ENCODE measurements at regions not wholly inside any gene's neighbourhood (a gene's known extent, or its start where the extent isn't known, plus 50 kb on each side); places are given as distances from the start of the nearest gene placed in this dataset.
A peak's percentile ranks its signal among the peaks of the same experiment; 100 is the strongest.

- no peaks in the 10 kb centered on the region for H3K36me3 ChIP-seq (ENCODE audit: control insufficient read depth, insufficient read depth, low read length)
- H3K79me2 ChIP-seq (ENCODE audit: control insufficient read depth, insufficient read depth, low read length) = no peaks in the 10 kb centered on the region
- no peak overlapping the region for H3K27ac ChIP-seq (ENCODE audit: extremely low read depth, low read depth, low read length)
- no peaks in the 10 kb centered on the region for H3K9me3 ChIP-seq (replicated peaks; ENCODE audit: control insufficient read depth, insufficient read depth, low read depth, low read length)
- no peak overlapping the region for H3K4me3 ChIP-seq
- H3K4me1 ChIP-seq (replicated peaks in 1 of 2; ENCODE audit: control insufficient read depth in 2 of 2, insufficient read depth in 2 of 2, low read length in 2 of 2) = no peaks in the 10 kb centered on the region
- intact Hi-C loops (cut with micrococcal nuclease) (loop anchor here (5.0 kb wide), 1 partner anchor 256 kb away; no protein-coding TSS in a partner anchor), in situ Hi-C loops (cut with MboI) (no loop called here)
- CTCF ChIA-PET (ENCODE audit: low intra/inter-chr PET ratio) = interaction anchor here (0.6 to 0.7 kb wide), 2 partner anchors 113 to 276 kb away, joined by 3 to 4 read pairs; no protein-coding TSS in a partner anchor
- H4K20me1 ChIP-seq (replicated peaks; ENCODE audit: control insufficient read depth, insufficient read depth, low read length) = no peaks in the 10 kb centered on the region
- ATAC-seq (peak; percentile 77), FAIRE-seq (peak; percentile 81), DNase-seq (ENCODE audit: extremely low read depth in 1 of 4, low spot score in 3 of 4) (peak; percentile 18 to 44 (median 21))
- H3K4me2 ChIP-seq (ENCODE audit: insufficient read depth, low read length) = no peak overlapping the region
- H3K9me1 ChIP-seq (ENCODE audit: control insufficient read depth, insufficient read depth, low read length) = no peaks in the 10 kb centered on the region
- H3K9ac ChIP-seq (ENCODE audit: insufficient read depth in 1 of 2, low read depth in 2 of 2, low read length in 2 of 2) = no peak overlapping the region
- H2AFZ ChIP-seq (ENCODE audit: low read depth, low read length) = no peak overlapping the region
- H3K27me3 ChIP-seq (ENCODE audit: control insufficient read depth in 2 of 2, insufficient read depth in 2 of 2, low read length in 2 of 2) = no peaks in the 10 kb centered on the region
- no TSS peak for BruUV-seq (replicated peaks)
- 2% methylated on average over 6 of the region's 6 CpGs for WGBS (ENCODE audit: insufficient coverage, low coverage, missing lambda C conversion rate)
- POLR2A ChIA-PET = interaction anchor here (0.7 to 0.9 kb wide), 2 partner anchors 39 to 108 kb away, joined by 3 read pairs; partner anchors contain the start of gene CAND1
- TF ChIP-seq RAD21 (CRISPR knock-in tag; conservative IDR thresholded peaks at IDR 0.05 in 1 of 2, IDR thresholded peaks at IDR 0.05 in 1 of 2) (peak in 1 of 2 experiments; percentile 35; a peak in 3 of 4 replicates), REST (IDR thresholded peaks at IDR 0.05; ENCODE audit: borderline replicate concordance) (peak; percentile 18; the same call in 1 of the 2 replicates), REST (CRISPR knock-in tag; IDR thresholded peaks at IDR 0.05; ENCODE audit: low read depth) (no peak), KLF16 (IDR thresholded peaks at IDR 0.05) (peak; percentile 8; the same call in 1 of the 2 replicates), CTCF (IDR thresholded peaks at IDR 0.05 in 2 of 3, conservative IDR thresholded peaks at IDR 0.05 in 1 of 3; ENCODE audit: insufficient read depth in 2 of 3, low read depth in 1 of 3, low read length in 3 of 3) (peak; percentile 32 to 58 (median 51); a peak in 5 of 6 replicates), SMC3 (conservative IDR thresholded peaks at IDR 0.05; ENCODE audit: insufficient read depth, low read depth, low read length) (0 out of 2 replicates have a peak, but pooled peaks have one; percentile 20)
Measured at GRCh38 chr12:67161322-67161918, 107.7 kb upstream of the CAND1 start.

Data from K562 (cell line).